CD4-positive, alpha-beta T cell treated with Interleukin-6 for 4 hours (primary cell): ENCODE measurements at regions not wholly inside any gene's neighbourhood (a gene's known extent, or its start where the extent isn't known, plus 50 kb on each side); places are given as distances from the start of the nearest gene placed in this dataset.

Source experiments
- DNase-seq: peaks from one replicate; pipeline ENCODE4 v3.0.0-alpha.2; 2020; ENCODE audit warnings: mixed read lengths

DNA sequence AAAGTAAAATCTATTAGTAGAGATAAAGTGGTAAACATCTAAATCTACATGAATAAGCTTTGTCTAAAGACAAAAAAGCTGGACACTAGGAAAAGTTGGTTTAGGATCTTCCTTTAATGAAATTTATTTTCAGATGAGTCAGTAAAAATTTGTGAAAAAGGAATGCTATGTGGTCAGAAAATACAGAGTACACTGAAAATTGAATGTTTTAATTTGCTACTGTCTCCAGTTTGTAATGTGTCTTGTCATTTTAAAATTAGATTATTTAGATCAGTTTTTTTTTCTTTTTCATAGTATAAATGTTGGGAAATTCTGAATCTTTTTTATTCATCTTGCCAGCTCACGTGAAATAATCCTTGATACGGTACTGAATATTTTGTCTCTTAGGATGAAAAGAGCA is 56.9 kb downstream of the SLITRK6 start:
- DNase-seq, result no peak

DNA sequence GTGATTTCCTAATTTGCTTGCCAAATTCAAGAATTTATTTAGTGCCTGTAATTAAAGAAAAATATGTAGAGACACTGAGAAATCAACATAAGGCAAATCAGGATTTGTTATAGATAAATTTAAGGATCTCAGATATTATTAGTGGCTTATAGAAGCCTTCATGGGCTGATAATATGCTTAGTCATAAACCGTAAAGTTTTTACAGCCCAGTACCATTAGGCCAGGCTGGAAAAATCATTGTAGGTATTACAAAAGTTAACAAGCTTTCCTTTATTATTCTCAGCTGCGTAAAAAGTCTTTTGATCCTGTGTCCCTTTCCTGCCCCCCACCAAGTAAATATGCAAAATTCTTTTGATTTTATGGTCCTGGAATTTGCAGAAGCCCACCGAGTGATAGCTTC is 58.2 kb downstream of the SLITRK6 start:
- DNase-seq, result no peak

- DNase-seq, result no peak
Observed at GRCh38 chr13:85738696-85739320, 60.4 kb downstream of the SLITRK6 start.

DNA sequence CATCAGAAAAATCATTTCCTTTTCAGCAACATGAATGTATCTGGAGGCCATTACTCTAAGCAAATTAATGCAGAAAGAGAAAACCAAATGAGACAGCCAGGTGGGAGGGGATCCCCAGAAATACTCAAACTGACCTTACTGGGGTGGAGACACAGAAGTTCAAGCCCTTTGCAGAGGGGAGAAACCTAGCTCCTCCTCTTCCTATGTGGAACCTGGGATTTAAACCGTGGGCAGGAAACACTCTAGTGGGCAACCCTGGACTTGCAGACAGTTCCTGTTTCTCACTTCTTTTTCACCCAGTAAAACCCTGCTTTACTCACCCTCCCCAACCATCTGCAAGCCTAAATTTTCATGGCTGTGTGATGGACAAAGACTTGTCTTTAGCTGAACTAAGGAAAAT is 61.3 kb downstream of the SLITRK6 start:
- DNase-seq, result no peak

DNA sequence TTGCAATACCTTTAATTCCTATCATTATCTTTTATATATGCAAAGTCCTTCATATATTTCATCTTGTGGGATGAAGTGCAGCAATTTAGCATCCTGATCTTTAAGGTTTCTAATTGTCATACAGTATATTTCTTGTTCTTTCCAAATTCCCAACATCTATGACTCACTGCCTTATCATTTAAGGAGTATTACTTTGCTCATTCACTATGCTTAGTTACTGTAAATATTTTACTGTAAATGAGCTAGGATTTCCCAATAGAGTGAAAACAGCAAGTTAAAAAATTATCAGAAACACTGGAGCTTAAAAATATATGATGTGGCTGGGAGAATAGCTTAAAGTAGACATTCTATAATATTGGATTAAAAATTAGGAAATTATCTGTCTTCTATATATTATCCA is 69.9 kb downstream of the SLITRK6 start:
- no peak for DNase-seq

GRCh38 chr13:85728811-85729210 is 70.4 kb downstream of the SLITRK6 start:
- DNase-seq, result no peak

DNA sequence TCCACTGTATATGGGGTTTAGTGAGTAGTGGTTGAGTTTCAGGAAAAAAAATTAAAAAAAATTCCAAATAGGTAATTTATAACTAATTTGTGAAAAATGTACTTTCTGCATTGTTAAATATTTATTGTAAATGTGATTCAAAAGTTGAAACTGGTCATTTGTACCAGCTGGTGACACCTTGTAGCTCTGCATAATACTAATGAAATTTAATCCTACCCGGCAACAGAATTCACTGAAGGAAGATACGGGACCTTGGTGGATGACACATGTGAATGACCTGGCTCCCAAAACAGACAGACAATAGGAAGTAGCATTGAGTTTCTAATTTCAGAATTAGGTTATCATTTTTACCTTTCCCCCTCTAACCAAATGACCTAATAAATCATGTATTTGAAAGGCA is 73.8 kb downstream of the SLITRK6 start:
- DNase-seq, result no peak

DNA sequence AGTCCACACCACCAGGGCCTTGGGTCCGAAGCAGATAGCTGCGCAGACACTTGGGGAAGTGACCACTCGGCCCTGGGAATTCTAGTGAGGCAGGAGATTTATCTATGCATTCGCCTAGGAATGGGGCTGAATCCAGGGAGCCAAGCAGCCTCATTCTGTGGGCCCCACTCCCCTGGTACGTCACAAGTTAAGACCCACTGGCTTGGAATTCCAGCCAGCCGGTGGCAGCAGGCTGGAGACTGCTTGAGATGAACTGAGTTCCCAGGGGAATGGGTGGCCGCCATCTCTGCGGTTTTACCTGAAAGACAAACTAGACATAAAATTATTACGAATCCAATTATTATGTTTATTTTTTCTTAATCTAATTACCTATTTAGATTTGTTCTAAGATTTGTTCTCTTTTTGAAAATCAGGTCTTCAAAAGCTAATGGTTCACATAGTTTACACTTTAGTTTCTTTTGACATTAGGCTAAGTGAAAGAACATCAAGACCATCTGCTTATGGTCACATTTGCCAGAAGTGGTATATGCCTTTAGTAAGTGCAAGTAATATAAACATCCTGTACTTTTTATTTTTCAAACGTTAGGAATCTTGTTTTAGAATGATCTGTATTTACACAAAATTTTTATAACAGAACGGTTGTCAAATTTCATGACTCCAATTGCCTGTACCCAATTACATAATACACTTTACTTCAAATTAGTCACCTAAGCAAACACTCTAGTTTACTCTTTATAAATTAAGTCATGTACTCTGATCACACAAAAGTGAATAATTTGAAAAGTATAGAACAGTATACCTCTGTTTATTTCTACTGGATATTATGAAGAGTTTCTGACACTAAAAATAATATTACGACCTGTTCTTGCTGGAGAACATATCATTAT is 74.4 kb downstream of the SLITRK6 start:
- DNase-seq, result no peak

- no peak for DNase-seq
Observed at GRCh38 chr13:85719749-85720148, 79.5 kb downstream of the SLITRK6 start.

- DNase-seq, result no peak
Observed at GRCh38 chr13:85717921-85718320, 81.3 kb downstream of the SLITRK6 start.

- no peak for DNase-seq
Observed at GRCh38 chr13:85710545-85710944, 88.7 kb downstream of the SLITRK6 start.

GRCh38 chr13:85709721-85710120 is 89.5 kb downstream of the SLITRK6 start:
- DNase-seq, result no peak

DNA sequence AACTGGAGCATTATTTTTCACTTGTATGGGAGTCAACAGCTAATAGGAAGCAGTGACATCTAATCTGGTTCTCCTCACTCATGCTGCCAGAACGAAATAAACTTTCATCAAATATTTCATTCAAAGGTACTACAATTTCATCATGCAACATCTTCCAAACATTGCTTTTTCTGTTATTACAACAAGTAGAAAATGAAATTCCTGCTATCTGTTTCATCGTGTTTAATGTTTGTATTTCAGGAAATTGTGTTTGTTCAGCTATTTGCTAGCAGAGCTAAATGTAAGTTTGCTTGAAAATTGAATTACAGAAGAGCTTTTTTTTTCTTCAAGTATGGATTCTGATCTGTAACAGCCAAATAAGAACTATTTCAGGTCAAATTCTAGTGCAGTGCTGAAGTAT is 90.1 kb downstream of the SLITRK6 start:
- DNase-seq, result no peak

- no peak for DNase-seq
Observed at GRCh38 chr13:85700906-85701305, 98.3 kb downstream of the SLITRK6 start.

DNA sequence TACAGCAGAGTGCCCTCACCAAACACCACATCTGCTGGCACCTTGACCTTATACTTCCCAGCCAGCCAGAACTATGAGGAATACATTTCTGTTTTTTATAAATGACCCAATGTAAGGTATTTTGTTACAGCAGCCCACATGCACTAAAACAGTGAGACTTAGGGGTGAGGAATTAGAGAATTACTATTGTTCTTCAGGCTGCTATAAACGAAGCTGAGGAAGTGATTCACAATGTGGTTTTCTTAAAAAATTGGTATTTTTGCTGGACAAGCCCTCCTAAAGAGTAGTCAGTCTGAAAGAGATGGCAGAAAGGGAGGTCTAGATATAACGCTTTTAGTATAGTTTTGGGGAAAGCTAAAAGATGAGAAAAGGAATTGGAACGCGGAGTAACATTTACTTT is 101.0 kb downstream of the SLITRK6 start:
- DNase-seq, result no peak

GRCh38 chr13:85694992-85695391 is 104.2 kb downstream of the SLITRK6 start:
- DNase-seq, result no peak

DNA sequence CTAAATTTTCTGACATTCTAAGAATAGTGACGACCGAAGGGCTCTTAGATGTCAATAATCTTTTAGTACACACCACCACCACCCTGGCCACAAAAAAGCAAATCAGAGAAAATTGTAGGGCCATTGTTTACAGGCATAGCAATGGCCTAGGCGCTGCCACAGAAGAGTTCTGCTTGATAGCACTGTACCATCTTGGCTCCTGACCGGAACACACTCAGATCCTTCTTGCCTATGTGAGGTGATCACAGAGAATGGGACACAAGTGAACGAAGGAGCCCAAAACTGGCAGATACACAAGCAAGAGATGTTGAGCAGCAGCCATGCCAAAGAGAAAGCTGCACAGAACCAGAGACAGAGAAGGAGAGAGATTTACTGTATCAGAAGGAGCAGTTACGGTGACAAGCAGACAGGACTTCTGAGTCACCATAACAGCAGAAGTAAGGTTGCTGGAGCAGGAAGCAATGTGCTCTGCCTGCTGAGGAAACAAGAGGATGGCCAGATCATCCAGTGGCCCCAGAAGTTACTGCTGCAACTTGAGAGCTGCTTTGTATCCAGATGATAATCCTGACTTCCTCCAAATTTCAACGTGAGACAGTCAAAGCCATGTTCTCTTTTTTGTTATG is 105.2 kb downstream of the SLITRK6 start:
- no peak for DNase-seq

GRCh38 chr13:85690368-85690767 is 108.9 kb downstream of the SLITRK6 start:
- no peak for DNase-seq

DNA sequence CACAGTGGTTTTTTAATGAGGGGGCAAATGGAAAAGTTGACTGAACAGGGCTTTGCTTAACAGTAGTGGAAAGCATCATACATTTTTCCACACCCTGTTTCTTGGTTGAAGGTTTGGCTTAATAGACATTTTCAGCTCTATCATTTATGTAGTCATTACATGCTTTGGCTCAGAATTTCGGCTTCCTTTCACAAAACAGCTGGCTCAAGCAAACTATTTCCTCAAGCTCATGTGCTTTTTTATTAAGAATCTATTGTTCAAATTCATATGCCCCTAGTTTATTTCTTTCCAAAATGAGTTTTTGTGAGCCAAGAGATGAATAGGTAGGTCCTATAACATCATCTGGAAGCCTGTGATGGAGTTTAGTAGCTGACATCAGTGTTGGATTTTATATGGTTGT is 113.8 kb downstream of the SLITRK6 start:
- no peak for DNase-seq

DNA sequence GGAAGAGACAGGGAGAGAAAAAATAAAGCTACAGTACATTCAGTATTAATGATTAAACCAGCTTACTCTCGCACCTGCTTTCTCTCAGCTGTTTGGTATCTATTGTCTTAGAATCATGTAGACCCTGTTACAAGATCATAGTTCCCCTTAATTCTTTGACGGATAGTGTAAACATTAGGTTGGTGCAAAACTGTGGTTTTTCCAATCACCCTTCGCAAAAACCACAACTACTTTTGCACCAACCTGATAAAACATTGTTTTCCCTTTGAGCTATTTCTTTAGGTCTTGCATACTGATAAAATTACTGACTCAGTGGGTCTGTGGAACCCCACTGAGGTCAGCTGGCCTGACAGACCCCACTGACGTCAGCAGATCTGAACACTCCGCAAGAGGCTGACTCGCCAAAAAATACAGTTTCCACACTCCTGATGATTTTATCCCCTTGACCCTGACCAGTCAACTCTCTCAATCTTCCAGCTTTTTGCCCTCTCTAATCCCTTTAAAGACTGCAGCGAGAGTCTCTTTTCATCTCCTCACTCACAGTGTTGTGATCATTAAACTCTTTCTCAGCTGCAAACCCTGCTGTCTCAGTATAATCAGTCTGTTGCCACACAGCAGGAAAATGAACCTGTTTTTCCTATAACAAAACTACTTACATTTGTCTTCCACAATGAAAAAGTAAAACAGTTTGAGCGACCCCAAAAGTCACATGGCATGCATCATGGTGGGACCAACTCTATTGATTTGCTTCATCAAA is 123.9 kb downstream of the SLITRK6 start:
- DNase-seq, result no peak

GRCh38 chr13:85671336-85671735 is 127.9 kb downstream of the SLITRK6 start:
- no peak for DNase-seq

GRCh38 chr13:85666356-85666755 is 132.9 kb downstream of the SLITRK6 start:
- no peak for DNase-seq

DNA sequence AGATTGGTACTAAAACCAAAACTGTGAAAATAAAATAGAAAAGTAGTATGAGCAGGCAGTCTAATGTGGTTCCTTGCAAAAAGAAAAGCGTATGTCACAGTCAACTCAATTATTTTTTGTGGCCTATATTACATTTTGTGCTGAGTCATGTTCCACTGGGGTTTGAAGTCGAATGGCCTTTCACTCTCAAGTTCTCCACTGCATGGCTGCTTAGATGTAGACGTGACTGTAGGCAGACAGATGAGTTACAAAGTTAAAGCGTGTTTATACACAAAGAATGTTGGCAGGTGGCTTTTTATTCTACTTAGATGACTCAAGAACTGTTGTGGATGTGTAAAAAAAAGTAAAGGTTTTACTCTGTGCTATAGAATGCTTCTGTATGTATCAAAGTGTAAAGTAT is 133.9 kb downstream of the SLITRK6 start:
- no peak for DNase-seq
